Lower leg skin (tissue), 3 donors: ENCODE measurements at regions not wholly inside any gene's neighbourhood (a gene's known extent, or its start where the extent isn't known, plus 50 kb on each side); places are given as distances from the start of the nearest gene placed in this dataset.
"Not testable (repeated sequence)": the region's sequence is repeated elsewhere in the genome, so short reads cannot be mapped to it uniquely, and the experiment has no call there.

Experiments
- POLR2A ChIP-seq, 2 donors: fragments of 450-650 bp; IDR thresholded peaks; one replicate each; pipeline ENCODE4 v1.6.1; 2016 to 2017; ENCODE audit warnings: antibody characterized with exemption in 2 of 2, mild to moderate bottlenecking in 1 of 2, moderate library complexity in 1 of 2
- TF ChIP-seq, protein P1 (sequence below), 3 donors: fragments of 450-650 bp; IDR thresholded peaks; one replicate each; pipeline ENCODE4 v1.5.1; 2016; ENCODE audit warnings: antibody characterized with exemption in 3 of 3, mild to moderate bottlenecking in 3 of 3, moderate library complexity in 2 of 3

- TF ChIP-seq, protein P1, sequence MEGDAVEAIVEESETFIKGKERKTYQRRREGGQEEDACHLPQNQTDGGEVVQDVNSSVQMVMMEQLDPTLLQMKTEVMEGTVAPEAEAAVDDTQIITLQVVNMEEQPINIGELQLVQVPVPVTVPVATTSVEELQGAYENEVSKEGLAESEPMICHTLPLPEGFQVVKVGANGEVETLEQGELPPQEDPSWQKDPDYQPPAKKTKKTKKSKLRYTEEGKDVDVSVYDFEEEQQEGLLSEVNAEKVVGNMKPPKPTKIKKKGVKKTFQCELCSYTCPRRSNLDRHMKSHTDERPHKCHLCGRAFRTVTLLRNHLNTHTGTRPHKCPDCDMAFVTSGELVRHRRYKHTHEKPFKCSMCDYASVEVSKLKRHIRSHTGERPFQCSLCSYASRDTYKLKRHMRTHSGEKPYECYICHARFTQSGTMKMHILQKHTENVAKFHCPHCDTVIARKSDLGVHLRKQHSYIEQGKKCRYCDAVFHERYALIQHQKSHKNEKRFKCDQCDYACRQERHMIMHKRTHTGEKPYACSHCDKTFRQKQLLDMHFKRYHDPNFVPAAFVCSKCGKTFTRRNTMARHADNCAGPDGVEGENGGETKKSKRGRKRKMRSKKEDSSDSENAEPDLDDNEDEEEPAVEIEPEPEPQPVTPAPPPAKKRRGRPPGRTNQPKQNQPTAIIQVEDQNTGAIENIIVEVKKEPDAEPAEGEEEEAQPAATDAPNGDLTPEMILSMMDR (IDR thresholded peaks at IDR 0.05), result not testable (repeated sequence)
- not testable (repeated sequence) for TF ChIP-seq POLR2A (IDR thresholded peaks at IDR 0.05)
These were observed 50.4 kb upstream of the TTC34 start for GRCh38 chr1:2851918-2852317.
